Testis (tissue), 2 donors: ENCODE measurements at regions not wholly inside any gene's neighbourhood (a gene's known extent, or its start where the extent isn't known, plus 50 kb on each side); places are given as distances from the start of the nearest gene placed in this dataset.
A peak's percentile ranks its signal among the peaks of the same experiment; 100 is the strongest.

Experiments
- DNase-seq: peaks from one replicate; pipeline ENCODE4 v3.0.0-alpha.2; 2019
- H3K27ac ChIP-seq, 2 donors: fragments of 200-600 bp; sonication (generic); one replicate each; pipeline ENCODE4 v1.5.1; 2019
- H3K27me3 ChIP-seq: fragments of 200-600 bp; sonication (generic); one replicate; pipeline ENCODE4 v1.5.1; 2019
- H3K36me3 ChIP-seq: fragments of 200-600 bp; sonication (generic); one replicate; pipeline ENCODE4 v1.5.1; 2017; ENCODE audit warnings: low read depth; ENCODE audit errors: missing control alignments
- H3K4me1 ChIP-seq: fragments of 200-600 bp; sonication (generic); one replicate; pipeline ENCODE4 v1.5.1; 2019
- H3K4me3 ChIP-seq, 2 donors: fragments of 200-600 bp; sonication (generic); one replicate each; pipeline ENCODE4 v1.5.1; 2017 to 2019
- H3K9me3 ChIP-seq: fragments of 200-600 bp; sonication (generic); one replicate; pipeline ENCODE4 v1.5.1; 2017
- CTCF ChIP-seq, 3 experiments: fragments of 450-650 bp in 2 of 3; fragments of 200-600 bp in 1 of 3; sonication (generic) in 1 of 3; IDR thresholded peaks; one replicate each; pipeline ENCODE4 v1.5.1; 2016 to 2019; ENCODE audit warnings: antibody characterized with exemption in 3 of 3, mild to moderate bottlenecking in 2 of 3, moderate library complexity in 1 of 3
- POLR2A ChIP-seq: fragments of 450-650 bp; IDR thresholded peaks from one replicate; pipeline ENCODE4 v1.6.1; 2017; ENCODE audit warnings: antibody characterized with exemption, mild to moderate bottlenecking, moderate library complexity
- WGBS, 2 donors: methylation state at CpG; one replicate each; pipeline ENCODE4 v1.1.5; 2018; 5-methylcytosine and 5-hydroxymethylcytosine counted together
- intact Hi-C: fragments of 100-400 bp; cut with DNase I; formaldehyde crosslinking; loops from one replicate; pipeline ENCODE4 v1.15.1; 2023; ENCODE audit warnings: low total_unique reads

- intact Hi-C loops = no loop called here
- WGBS, 2 donors = 87 to 96% methylated on average over 4 of the region's 4 CpGs
- no peaks in the 10 kb centered on the region for H3K9me3 ChIP-seq
- H3K4me1 ChIP-seq = no peaks in the 10 kb centered on the region
- no peak for DNase-seq
- H3K27me3 ChIP-seq = no peaks in the 10 kb centered on the region
- no peak for TF ChIP-seq POLR2A
- no peak for TF ChIP-seq CTCF (IDR thresholded peaks at IDR 0.05)
- H3K27ac ChIP-seq = no peak overlapping the region
- H3K4me3 ChIP-seq = no peak overlapping the region
- no peaks in the 10 kb centered on the region for H3K36me3 ChIP-seq
Observed at GRCh38 chr2:107094450-107094986, 208.6 kb upstream of the ST6GAL2 start.

GRCh38 chr2:107102176-107102575 lies 216.2 kb upstream of the ST6GAL2 start:
- no peaks in the 10 kb centered on the region for H3K9me3 ChIP-seq
- DNase-seq = peak; percentile 35
- H3K27ac ChIP-seq = no peak overlapping the region
- no peaks in the 10 kb centered on the region for H3K36me3 ChIP-seq
- no peaks in the 10 kb centered on the region for H3K27me3 ChIP-seq
- no peak overlapping the region for H3K4me3 ChIP-seq
- WGBS, 2 donors = 54 to 65% methylated on average over 8 of the region's 8 CpGs
- intact Hi-C loops = no loop called here
- TF ChIP-seq CTCF (IDR thresholded peaks at IDR 0.05) = no peak
- no peak for TF ChIP-seq POLR2A
- no peaks in the 10 kb centered on the region for H3K4me1 ChIP-seq

GRCh38 chr2:107107351-107107750 lies 221.4 kb upstream of the ST6GAL2 start:
- Histone ChIP-seq H3K4me1 (no peaks in the 10 kb centered on the region), H3K27me3 (no peaks in the 10 kb centered on the region), H3K9me3 (no peaks in the 10 kb centered on the region), H3K27ac (no peak overlapping the region), H3K36me3 (no peaks in the 10 kb centered on the region), H3K4me3 (no peak overlapping the region)
- DNase-seq = no peak
- intact Hi-C loops = no loop called here
- TF ChIP-seq CTCF (IDR thresholded peaks at IDR 0.05) (no peak), POLR2A (no peak)
- WGBS, 2 donors = 59 to 70% methylated on average over 2 of the region's 2 CpGs

GRCh38 chr2:107108556-107108955 lies 222.6 kb upstream of the ST6GAL2 start:
- WGBS, 2 donors = 89 to 91% methylated on average over 2 of the region's 2 CpGs
- Histone ChIP-seq H3K27me3 (no peaks in the 10 kb centered on the region), H3K4me1 (no peaks in the 10 kb centered on the region), H3K9me3 (no peaks in the 10 kb centered on the region), H3K27ac (no peak overlapping the region), H3K36me3 (no peaks in the 10 kb centered on the region), H3K4me3 (no peak overlapping the region)
- no peak for TF ChIP-seq CTCF (IDR thresholded peaks at IDR 0.05)
- no peak for TF ChIP-seq POLR2A
- no peak for DNase-seq
- intact Hi-C loops = no loop called here

GRCh38 chr2:107111623-107112022 lies 225.7 kb upstream of the ST6GAL2 start:
- no peak for TF ChIP-seq POLR2A
- TF ChIP-seq CTCF (IDR thresholded peaks at IDR 0.05) = no peak
- Histone ChIP-seq H3K4me3 (no peak overlapping the region), H3K4me1 (no peaks in the 10 kb centered on the region), H3K27ac (no peak overlapping the region), H3K36me3 (no peaks in the 10 kb centered on the region), H3K27me3 (no peaks in the 10 kb centered on the region), H3K9me3 (no peaks in the 10 kb centered on the region)
- WGBS, 2 donors = 88 to 100% methylated on average over 1 of the region's 1 CpG
- no peak for DNase-seq
- intact Hi-C loops = no loop called here
